Sigmoid colon (tissue), 4 donors: ENCODE measurements at regions not wholly inside any gene's neighbourhood (a gene's known extent, or its start where the extent isn't known, plus 50 kb on each side); places are given as distances from the start of the nearest gene placed in this dataset.

Source experiments
- EP300 ChIP-seq, 4 donors: sonication (generic); formaldehyde crosslinking; IDR thresholded peaks; one replicate each; pipeline ENCODE4 v1.6.1; 2017; ENCODE audit warnings: antibody characterized with exemption in 4 of 4
- POLR2A ChIP-seq, 2 donors: fragments of 450-650 bp; IDR thresholded peaks; one replicate each; pipeline ENCODE4 v1.6.1; 2016; ENCODE audit warnings: antibody characterized with exemption in 2 of 2, mild to moderate bottlenecking in 2 of 2, moderate library complexity in 2 of 2
- POLR2AphosphoS5 ChIP-seq, 4 donors: sonication (generic); formaldehyde crosslinking; IDR thresholded peaks; one replicate each; pipeline ENCODE4 v1.6.1; 2017; ENCODE audit warnings: antibody characterized with exemption in 4 of 4
- TF ChIP-seq, protein P1 (sequence below), 4 experiments: fragments of 450-650 bp in 3 of 4; fragments of 200-600 bp in 1 of 4; IDR thresholded peaks; one replicate each; pipeline ENCODE4 v1.5.1; 2016 to 2019; ENCODE audit warnings: antibody characterized with exemption in 4 of 4, mild to moderate bottlenecking in 3 of 4, moderate library complexity in 2 of 4

GRCh38 chr1:14238472-14239307 lies 359.8 kb upstream of the KAZN start:
- TF ChIP-seq, protein P1, sequence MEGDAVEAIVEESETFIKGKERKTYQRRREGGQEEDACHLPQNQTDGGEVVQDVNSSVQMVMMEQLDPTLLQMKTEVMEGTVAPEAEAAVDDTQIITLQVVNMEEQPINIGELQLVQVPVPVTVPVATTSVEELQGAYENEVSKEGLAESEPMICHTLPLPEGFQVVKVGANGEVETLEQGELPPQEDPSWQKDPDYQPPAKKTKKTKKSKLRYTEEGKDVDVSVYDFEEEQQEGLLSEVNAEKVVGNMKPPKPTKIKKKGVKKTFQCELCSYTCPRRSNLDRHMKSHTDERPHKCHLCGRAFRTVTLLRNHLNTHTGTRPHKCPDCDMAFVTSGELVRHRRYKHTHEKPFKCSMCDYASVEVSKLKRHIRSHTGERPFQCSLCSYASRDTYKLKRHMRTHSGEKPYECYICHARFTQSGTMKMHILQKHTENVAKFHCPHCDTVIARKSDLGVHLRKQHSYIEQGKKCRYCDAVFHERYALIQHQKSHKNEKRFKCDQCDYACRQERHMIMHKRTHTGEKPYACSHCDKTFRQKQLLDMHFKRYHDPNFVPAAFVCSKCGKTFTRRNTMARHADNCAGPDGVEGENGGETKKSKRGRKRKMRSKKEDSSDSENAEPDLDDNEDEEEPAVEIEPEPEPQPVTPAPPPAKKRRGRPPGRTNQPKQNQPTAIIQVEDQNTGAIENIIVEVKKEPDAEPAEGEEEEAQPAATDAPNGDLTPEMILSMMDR (IDR thresholded peaks at IDR 0.05) = no peak
- TF ChIP-seq POLR2A (IDR thresholded peaks at IDR 0.05) (no peak), POLR2AphosphoS5 (IDR thresholded peaks at IDR 0.05) (peak in 3 of 4 donors; percentile 30 to 54 (median 51)), EP300 (IDR thresholded peaks at IDR 0.05) (peak in 1 of 4 donors; percentile 34)
